ENCODE measurements at regions not wholly inside any gene's neighbourhood (a gene's known extent, or its start where the extent isn't known, plus 50 kb on each side); places are given as distances from the start of the nearest gene placed in this dataset.

GRCh38 chr1:25033030-25033827, 103.2 kb upstream of the RUNX3 start:
- no TSS peak for BruUV-seq (replicated peaks)
- ChIA-PET CTCF (interaction anchor here (0.6 kb wide), 1 partner anchor 211 kb away, joined by 4 read pairs; no protein-coding TSS in a partner anchor), POLR2A (no interaction called here)
- Histone ChIP-seq H3K4me3 (ENCODE audit: low read depth in 2 of 2, low read length in 2 of 2) (no peak overlapping the region), H3K36me3 (ENCODE audit: control insufficient read depth, insufficient read depth, low read length) (no peaks in the 10 kb centered on the region), H3K27me3 (ENCODE audit: control insufficient read depth, insufficient read depth, low read length) (no peaks in the 10 kb centered on the region), H3K9me3 (ENCODE audit: control insufficient read depth, insufficient read depth, low read depth, low read length) (no peaks in the 10 kb centered on the region), H3K27ac (ENCODE audit: low read length) (no peak overlapping the region), H3K4me1 (ENCODE audit: control insufficient read depth, insufficient read depth, low read length) (no peaks in the 10 kb centered on the region)
- TF ChIP-seq REST (IDR thresholded peaks at IDR 0.05; ENCODE audit: insufficient read depth in 1 of 2, low read depth in 2 of 2, low read length in 1 of 2) (no peak), SIN3A (IDR thresholded peaks at IDR 0.05; ENCODE audit: borderline replicate concordance, insufficient read depth, low read depth, low read length) (no peak), TCF7L2 (IDR thresholded peaks at IDR 0.05; ENCODE audit: low read depth, low read length) (no peak), POLR2AphosphoS5 (IDR thresholded peaks at IDR 0.05; ENCODE audit: low read depth, low read length) (no peak), CTCF (IDR thresholded peaks at IDR 0.05) (no peak)
- ATAC-seq (no peak), DNase-seq (ENCODE audit: low read depth, low spot score) (no peak)
- intact Hi-C loops (cut with micrococcal nuclease; ENCODE audit: unreplicated experiment) (no loop called here), in situ Hi-C loops (cut with HindIII; ENCODE audit: low pct_unique_long_range_greater_than_20kb, low sequenced_read_pairs) (no loop called here)

GRCh38 chr1:25031966-25032667, 102.0 kb upstream of the RUNX3 start:
- Histone ChIP-seq H3K4me1 (ENCODE audit: control insufficient read depth, insufficient read depth, low read length) (no peaks in the 10 kb centered on the region), H3K9me3 (ENCODE audit: control insufficient read depth, insufficient read depth, low read depth, low read length) (no peaks in the 10 kb centered on the region), H3K27me3 (ENCODE audit: control insufficient read depth, insufficient read depth, low read length) (no peaks in the 10 kb centered on the region), H3K4me3 (ENCODE audit: low read depth in 2 of 2, low read length in 2 of 2) (no peak overlapping the region), H3K27ac (ENCODE audit: low read length) (no peak overlapping the region), H3K36me3 (ENCODE audit: control insufficient read depth, insufficient read depth, low read length) (no peaks in the 10 kb centered on the region)
- ChIA-PET CTCF (no interaction called here), POLR2A (no interaction called here)
- DNase-seq (ENCODE audit: low read depth, low spot score), result no peak
- intact Hi-C loops (cut with micrococcal nuclease; ENCODE audit: unreplicated experiment) (no loop called here), in situ Hi-C loops (cut with HindIII; ENCODE audit: low pct_unique_long_range_greater_than_20kb, low sequenced_read_pairs) (no loop called here)
- no peak for ATAC-seq
- no TSS peak for BruUV-seq (replicated peaks)
- TF ChIP-seq TCF7L2 (IDR thresholded peaks at IDR 0.05; ENCODE audit: low read depth, low read length) (no peak), REST (IDR thresholded peaks at IDR 0.05; ENCODE audit: insufficient read depth in 1 of 2, low read depth in 2 of 2, low read length in 1 of 2) (no peak), CTCF (IDR thresholded peaks at IDR 0.05) (no peak), POLR2AphosphoS5 (IDR thresholded peaks at IDR 0.05; ENCODE audit: low read depth, low read length) (no peak), SIN3A (IDR thresholded peaks at IDR 0.05; ENCODE audit: borderline replicate concordance, insufficient read depth, low read depth, low read length) (no peak)
